KMS-11 (cell line): ENCODE measurements at regions not wholly inside any gene's neighbourhood (a gene's known extent, or its start where the extent isn't known, plus 50 kb on each side); places are given as distances from the start of the nearest gene placed in this dataset.

ENCODE experiments used
- H2AFZ ChIP-seq: fragments of 200-600 bp; sonication (generic); 2 replicates; pipeline ENCODE4 v1.6.1; 2016; ENCODE audit warnings: antibody characterized with exemption, mixed run types, low read depth
- H3K27ac ChIP-seq: fragments of 200-600 bp; sonication (generic); 2 replicates; pipeline ENCODE4 v1.6.1; 2016; ENCODE audit warnings: mild to moderate bottlenecking, mixed run types
- H3K27me3 ChIP-seq: fragments of 200-600 bp; sonication (generic); 2 replicates; pipeline ENCODE4 v1.6.1; 2017; ENCODE audit warnings: mild to moderate bottlenecking, low read depth, mixed run types, moderate library complexity; ENCODE audit not compliant: insufficient read depth
- H3K36me3 ChIP-seq: fragments of 200-600 bp; sonication (generic); 2 replicates; pipeline ENCODE4 v1.6.1; 2017; ENCODE audit warnings: mild to moderate bottlenecking, mixed run types; ENCODE audit not compliant: insufficient read depth
- H3K4me1 ChIP-seq: fragments of 200-600 bp; sonication (generic); 2 replicates; pipeline ENCODE4 v1.6.1; 2016; ENCODE audit warnings: mild to moderate bottlenecking, low read depth, mixed run types; ENCODE audit not compliant: poor library complexity, severe bottlenecking
- H3K4me2 ChIP-seq: fragments of 200-600 bp; sonication (generic); 2 replicates; pipeline ENCODE4 v1.7.0; 2016; ENCODE audit warnings: mild to moderate bottlenecking, mixed run types
- H3K4me3 ChIP-seq: fragments of 200-600 bp; sonication (generic); IDR thresholded peaks from 2 replicates; pipeline ENCODE4 v1.6.1; 2017; ENCODE audit warnings: low read depth, low read length, mixed read lengths; ENCODE audit not compliant: insufficient read depth
- H3K79me2 ChIP-seq: fragments of 200-600 bp; sonication (generic); 2 replicates; pipeline ENCODE4 v1.6.1; 2016; ENCODE audit warnings: low read depth, mixed run types; ENCODE audit not compliant: insufficient read depth
- H3K9ac ChIP-seq: fragments of 200-600 bp; sonication (generic); 2 replicates; pipeline ENCODE4 v1.6.1; 2016; ENCODE audit warnings: mild to moderate bottlenecking, mixed run types
- H4K20me1 ChIP-seq: fragments of 200-600 bp; sonication (generic); 2 replicates; pipeline ENCODE4 v1.6.1; 2016; ENCODE audit warnings: mild to moderate bottlenecking, mixed run types; ENCODE audit not compliant: insufficient read depth
- TF ChIP-seq, protein P1 (sequence below): fragments of 200-600 bp; sonication (generic); conservative IDR thresholded peaks from 2 replicates; pipeline ENCODE4 v1.6.1; 2017; ENCODE audit warnings: low read depth, mild to moderate bottlenecking, antibody characterized with exemption, low read length, moderate library complexity, mixed read lengths

DNA sequence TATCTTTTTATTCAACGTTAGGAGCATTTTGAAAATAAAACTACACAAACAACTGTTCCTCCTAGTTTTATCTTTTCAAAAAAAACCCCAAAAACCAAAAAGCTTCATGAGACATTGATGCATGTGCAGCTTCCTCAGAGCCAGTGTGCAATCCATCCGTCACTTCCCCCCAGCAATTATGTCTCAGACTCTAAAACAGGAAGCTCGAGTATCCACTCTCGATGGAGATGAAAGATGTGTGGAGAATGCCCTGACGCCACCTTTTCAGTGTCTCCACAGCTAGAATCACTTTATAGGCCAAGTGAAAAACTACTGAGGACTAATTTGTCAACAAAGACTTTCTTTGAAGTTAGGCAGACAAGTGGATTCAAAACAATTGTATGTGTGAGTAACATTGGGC, 408.9 kb upstream of the SMARCA2 start:
- no peaks in the 10 kb centered on the region for H3K36me3 ChIP-seq
- H4K20me1 ChIP-seq, result no peaks in the 10 kb centered on the region
- H3K4me3 ChIP-seq, result no peak overlapping the region
- no peak overlapping the region for H3K27ac ChIP-seq
- no peak overlapping the region for H2AFZ ChIP-seq
- H3K4me2 ChIP-seq, result no peak overlapping the region
- TF ChIP-seq, protein P1, sequence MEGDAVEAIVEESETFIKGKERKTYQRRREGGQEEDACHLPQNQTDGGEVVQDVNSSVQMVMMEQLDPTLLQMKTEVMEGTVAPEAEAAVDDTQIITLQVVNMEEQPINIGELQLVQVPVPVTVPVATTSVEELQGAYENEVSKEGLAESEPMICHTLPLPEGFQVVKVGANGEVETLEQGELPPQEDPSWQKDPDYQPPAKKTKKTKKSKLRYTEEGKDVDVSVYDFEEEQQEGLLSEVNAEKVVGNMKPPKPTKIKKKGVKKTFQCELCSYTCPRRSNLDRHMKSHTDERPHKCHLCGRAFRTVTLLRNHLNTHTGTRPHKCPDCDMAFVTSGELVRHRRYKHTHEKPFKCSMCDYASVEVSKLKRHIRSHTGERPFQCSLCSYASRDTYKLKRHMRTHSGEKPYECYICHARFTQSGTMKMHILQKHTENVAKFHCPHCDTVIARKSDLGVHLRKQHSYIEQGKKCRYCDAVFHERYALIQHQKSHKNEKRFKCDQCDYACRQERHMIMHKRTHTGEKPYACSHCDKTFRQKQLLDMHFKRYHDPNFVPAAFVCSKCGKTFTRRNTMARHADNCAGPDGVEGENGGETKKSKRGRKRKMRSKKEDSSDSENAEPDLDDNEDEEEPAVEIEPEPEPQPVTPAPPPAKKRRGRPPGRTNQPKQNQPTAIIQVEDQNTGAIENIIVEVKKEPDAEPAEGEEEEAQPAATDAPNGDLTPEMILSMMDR, result no peak
- no peaks in the 10 kb centered on the region for H3K79me2 ChIP-seq
- H3K9ac ChIP-seq, result no peak overlapping the region
- H3K4me1 ChIP-seq, result no peaks in the 10 kb centered on the region
- no peaks in the 10 kb centered on the region for H3K27me3 ChIP-seq

DNA sequence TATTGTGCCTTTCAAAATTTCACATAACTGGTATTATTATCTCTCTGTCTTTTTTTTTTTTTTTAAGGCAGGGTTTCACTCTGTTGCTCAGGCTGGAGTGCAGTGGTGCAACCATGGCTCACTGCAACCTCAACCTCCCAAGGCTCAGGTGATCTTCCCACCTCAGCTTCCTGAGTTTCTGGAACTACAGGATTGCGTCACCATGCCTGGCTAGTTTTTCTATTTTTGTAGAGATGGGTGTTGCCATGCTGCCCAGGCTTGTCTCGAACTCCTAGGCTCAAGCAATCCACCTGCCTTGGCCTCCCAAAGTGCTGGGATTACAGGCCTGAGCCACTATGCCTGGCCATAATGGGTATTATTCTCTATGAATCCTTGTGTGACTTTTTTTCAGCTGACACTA, 402.3 kb upstream of the SMARCA2 start:
- no peak overlapping the region for H3K4me2 ChIP-seq
- TF ChIP-seq, protein P1, result no peak
- no peaks in the 10 kb centered on the region for H3K4me1 ChIP-seq
- no peak overlapping the region for H2AFZ ChIP-seq
- H3K9ac ChIP-seq, result no peak overlapping the region
- H3K79me2 ChIP-seq, result no peaks in the 10 kb centered on the region
- H3K27ac ChIP-seq, result no peak overlapping the region
- no peak overlapping the region for H3K4me3 ChIP-seq
- no peaks in the 10 kb centered on the region for H4K20me1 ChIP-seq
- no peaks in the 10 kb centered on the region for H3K36me3 ChIP-seq
- H3K27me3 ChIP-seq, result no peaks in the 10 kb centered on the region

DNA sequence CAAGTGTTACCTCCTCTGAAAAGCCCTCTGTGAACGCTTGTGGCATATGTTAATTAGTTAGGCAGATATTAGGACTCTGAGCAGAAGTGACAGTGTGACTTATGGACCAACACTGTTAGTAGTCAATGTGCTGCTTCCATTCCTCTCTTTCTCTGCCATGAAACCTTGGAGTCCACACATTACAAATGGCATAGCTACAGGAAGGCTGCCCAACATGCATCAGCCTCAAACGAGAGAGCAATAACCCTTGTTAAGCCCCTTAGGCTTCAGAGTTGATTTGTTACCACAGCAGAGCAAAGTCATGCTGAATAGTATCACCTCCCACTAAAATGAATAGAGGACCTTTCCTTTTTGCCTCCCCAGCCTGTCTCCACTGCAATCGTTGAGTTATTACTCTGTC, 397.7 kb upstream of the SMARCA2 start:
- Histone ChIP-seq H3K27me3 (no peaks in the 10 kb centered on the region; the same call in 1 of the 2 replicates), H3K27ac (no peak overlapping the region)
- TF ChIP-seq, protein P1, result no peak

DNA sequence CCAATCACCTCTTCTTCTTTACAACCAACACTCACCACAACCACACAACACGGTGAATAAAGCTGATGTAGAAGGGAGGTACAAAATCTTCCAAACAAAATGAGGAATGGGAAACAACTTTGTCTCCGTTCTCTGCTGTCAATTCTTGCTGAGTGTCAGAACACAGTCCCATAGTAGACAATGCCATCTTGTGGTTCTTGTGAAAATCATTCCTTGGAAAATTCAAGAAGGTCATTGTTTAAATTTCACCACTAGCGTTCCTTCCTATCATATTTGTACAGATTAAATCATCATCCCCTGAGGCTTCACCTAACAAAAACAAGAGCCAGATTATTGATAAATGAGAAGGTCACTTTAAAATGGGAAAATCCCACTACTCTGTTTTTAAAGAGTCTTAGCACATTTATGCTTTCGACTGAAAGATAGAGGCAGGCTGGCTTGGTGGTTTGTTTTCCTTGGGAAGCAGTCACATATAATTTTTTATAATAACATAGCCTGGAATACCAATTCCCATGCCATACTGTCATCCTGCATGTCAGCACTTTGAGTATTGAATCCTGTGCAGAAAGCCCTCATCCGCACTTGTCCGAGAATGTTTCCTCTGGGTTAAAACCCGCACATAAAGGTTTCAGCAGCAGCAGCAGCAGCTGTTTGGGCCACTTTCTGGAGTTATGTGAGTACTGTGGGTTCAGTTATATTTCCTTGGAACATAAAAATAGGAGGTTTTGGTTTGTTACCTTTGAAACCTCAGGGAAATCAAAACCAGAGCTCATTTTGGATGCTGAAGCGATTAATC, 395.0 kb upstream of the SMARCA2 start:
- Histone ChIP-seq H3K79me2 (no peaks in the 10 kb centered on the region), H4K20me1 (no peaks in the 10 kb centered on the region), H3K4me2 (no peak overlapping the region), H3K36me3 (no peaks in the 10 kb centered on the region), H3K4me1 (no peaks in the 10 kb centered on the region), H2AFZ (no peak overlapping the region), H3K4me3 (no peak overlapping the region), H3K9ac (no peak overlapping the region), H3K27me3 (no peaks in the 10 kb centered on the region; the same call in 1 of the 2 replicates), H3K27ac (no peak overlapping the region)
- TF ChIP-seq, protein P1, result no peak

More for the DNA sequence above, 397.7 kb upstream of the SMARCA2 start:
- Histone ChIP-seq H4K20me1 (no peaks in the 10 kb centered on the region), H3K4me3 (no peak overlapping the region), H2AFZ (no peak overlapping the region), H3K79me2 (no peaks in the 10 kb centered on the region), H3K36me3 (no peaks in the 10 kb centered on the region), H3K4me1 (no peaks in the 10 kb centered on the region), H3K4me2 (no peak overlapping the region), H3K9ac (no peak overlapping the region)
